ENCODE measurements at regions not wholly inside any gene's neighbourhood (a gene's known extent, or its start where the extent isn't known, plus 50 kb on each side); places are given as distances from the start of the nearest gene placed in this dataset.

DNA sequence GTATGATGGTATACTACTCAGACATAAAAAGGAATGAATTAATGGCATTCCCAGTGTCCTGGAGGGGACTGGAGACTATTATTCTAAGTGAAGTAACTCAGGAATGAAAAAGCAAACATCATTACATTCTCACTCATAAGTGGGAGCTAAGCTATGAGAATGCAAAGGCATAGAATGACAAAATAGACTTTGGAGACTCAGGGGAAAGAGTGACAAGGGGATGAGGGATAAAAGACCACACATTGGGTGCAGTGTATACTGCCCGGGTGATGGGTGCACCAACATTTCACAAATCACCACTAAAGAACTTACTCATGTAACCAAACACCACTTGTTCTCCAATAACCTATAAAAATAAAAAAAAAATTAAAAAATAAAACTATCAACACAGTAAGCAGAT lies 587.3 kb upstream of the RGMB start (continued):
- no peak for TF ChIP-seq KDM4A (IDR thresholded peaks at IDR 0.05; ENCODE audit: low read depth, low read length, severe bottlenecking)

DNA sequence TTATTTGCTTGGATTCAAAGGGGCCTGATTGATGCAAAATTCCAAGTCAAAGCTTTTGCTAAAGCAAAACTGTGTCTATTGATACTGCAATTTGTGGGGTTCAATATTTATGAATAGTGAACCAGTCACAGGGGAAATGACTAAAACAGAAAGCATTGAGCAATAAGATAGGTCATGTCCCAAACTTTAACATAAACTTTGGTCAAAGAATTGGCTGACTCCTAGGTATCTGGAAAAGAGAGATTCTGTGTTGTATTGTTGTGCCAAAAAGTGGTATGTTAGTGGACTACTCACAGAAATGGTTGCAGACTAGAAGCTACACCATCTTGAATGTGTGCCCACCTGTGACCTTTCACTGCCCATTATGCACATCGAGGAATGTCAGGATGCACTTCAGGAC lies 585.5 kb upstream of the RGMB start:
- no peak overlapping the region for H4K8ac ChIP-seq (ENCODE audit: extremely low read depth, insufficient read depth, low read length)
- H3K4me1 ChIP-seq (replicated peaks in 1 of 4; ENCODE audit: control insufficient read depth in 3 of 4, insufficient read depth in 4 of 4, low read length in 3 of 4): no peaks in the 10 kb centered on the region
- CTCF ChIA-PET (ENCODE audit: partially characterized antibody): interaction anchor here (0.6 kb wide), 1 partner anchor 11 kb away, joined by 3 read pairs; no protein-coding TSS in a partner anchor
- H2BK120ac ChIP-seq (replicated peaks; ENCODE audit: low read depth, low read length): no peak overlapping the region
- FAIRE-seq (no peak), DNase-seq (ENCODE audit: low read depth in 1 of 2, low spot score in 2 of 2) (no peak)
- WGBS, 2 experiments (ENCODE audit: extremely low coverage in 1 of 2, insufficient coverage in 1 of 2, insufficient read length in 1 of 2, insufficient replicate concordance in 2 of 2, low coverage in 1 of 2, low lambda C conversion rate in 2 of 2, missing lambda C conversion rate in 1 of 2): 95% methylated on average over 1 of the region's 1 CpG; no CpG with 5 or more reads in 1 of the 2 experiments
- H2BK20ac ChIP-seq (ENCODE audit: low read length): no peak overlapping the region
- no peaks in the 10 kb centered on the region for H3K27me3 ChIP-seq (replicated peaks in 1 of 4; ENCODE audit: control insufficient read depth in 3 of 4, extremely low read depth in 1 of 4, insufficient read depth in 3 of 4, low read length in 3 of 4)
- no peaks in the 10 kb centered on the region for H3K79me1 ChIP-seq (ENCODE audit: low read depth, low read length)
- no peak overlapping the region for H3K9ac ChIP-seq (replicated peaks in 1 of 4; ENCODE audit: extremely low read depth in 1 of 4, low read depth in 3 of 4, low read length in 3 of 4)
- H3K18ac ChIP-seq (ENCODE audit: extremely low read depth, low read length): no peak overlapping the region
- no peaks in the 10 kb centered on the region for H4K20me1 ChIP-seq (replicated peaks in 1 of 2; ENCODE audit: control insufficient read depth in 1 of 2, insufficient read depth in 2 of 2, low read length in 2 of 2)
- H2BK15ac ChIP-seq (ENCODE audit: low read length): no peak overlapping the region
- H3K23ac ChIP-seq (ENCODE audit: insufficient read length): no peak overlapping the region
- H2AK5ac ChIP-seq (ENCODE audit: low read depth, low read length): no peak overlapping the region
- H2BK5ac ChIP-seq (ENCODE audit: low read depth, low read length): no peak overlapping the region
- no peak for TF ChIP-seq SIX5 (IDR thresholded peaks at IDR 0.05; ENCODE audit: low read depth, low read length)
- TF ChIP-seq SIN3A (conservative IDR thresholded peaks at IDR 0.05 in 1 of 2, IDR thresholded peaks at IDR 0.05 in 1 of 2; ENCODE audit: low read depth in 1 of 2, low read length in 2 of 2): no peak
- no peak for TF ChIP-seq CTBP2 (IDR thresholded peaks at IDR 0.05; ENCODE audit: borderline replicate concordance, insufficient read depth, insufficient read length, low read length)
- no peak for TF ChIP-seq GABPA (IDR thresholded peaks at IDR 0.05; ENCODE audit: borderline replicate concordance, insufficient read depth, low read length)
- no peak for TF ChIP-seq POLR2AphosphoS5 (IDR thresholded peaks at IDR 0.05; ENCODE audit: low read depth, low read length)
- H4K91ac ChIP-seq (replicated peaks; ENCODE audit: insufficient read length, low read length): no peak overlapping the region
- no peak overlapping the region for H4K5ac ChIP-seq (ENCODE audit: insufficient read length, low read depth, low read length)
- H3K23me2 ChIP-seq (ENCODE audit: low read depth, low read length): no peaks in the 10 kb centered on the region
- H2AFZ ChIP-seq (ENCODE audit: low read length): no peak overlapping the region
- H2BK12ac ChIP-seq (ENCODE audit: low read depth, low read length): no peak overlapping the region
- H3K36me3 ChIP-seq (ENCODE audit: control insufficient read depth in 2 of 4, insufficient read depth in 4 of 4, low read length in 3 of 4): no peaks in the 10 kb centered on the region
- no peak overlapping the region for H3K4me3 ChIP-seq (ENCODE audit: extremely low read depth in 1 of 4, insufficient read depth in 2 of 4, low read depth in 3 of 4, low read length in 4 of 4)
- H3K4ac ChIP-seq (replicated peaks; ENCODE audit: insufficient read length, low read depth, low read length): no peak overlapping the region
- no peak overlapping the region for H3K4me2 ChIP-seq (ENCODE audit: insufficient read depth in 1 of 2, low read depth in 2 of 2, low read length in 2 of 2)
- H3K9me3 ChIP-seq (ENCODE audit: insufficient read depth in 2 of 2, low read depth in 1 of 2, low read length in 1 of 2): no peaks in the 10 kb centered on the region
- H3K56ac ChIP-seq (replicated peaks; ENCODE audit: insufficient read length, low read depth, low read length): no peak overlapping the region
- POLR2A ChIA-PET (ENCODE audit: partially characterized antibody): no interaction called here
- no peak overlapping the region for H3K27ac ChIP-seq (ENCODE audit: low read depth, low read length)
- H3K14ac ChIP-seq (ENCODE audit: insufficient read length): no peak overlapping the region
- no peaks in the 10 kb centered on the region for H3K79me2 ChIP-seq (ENCODE audit: control insufficient read depth in 1 of 2, insufficient read depth in 2 of 2, low read length in 2 of 2)

Measured in H1 (cell line).